Right atrium auricular region (tissue), 2 donors: ENCODE measurements at regions not wholly inside any gene's neighbourhood (a gene's known extent, or its start where the extent isn't known, plus 50 kb on each side); places are given as distances from the start of the nearest gene placed in this dataset.

Source experiments
- DNase-seq: peaks from one replicate; pipeline ENCODE4 v3.0.0-alpha.2; 2019; ENCODE audit warnings: low spot score
- H3K27ac ChIP-seq, 2 donors: fragments of 200-600 bp; sonication (generic); 1 replicate in 1 of 2; 2 replicates in 1 of 2; pipeline ENCODE4 v1.5.1; 2016 to 2019
- H3K27me3 ChIP-seq, 2 donors: fragments of 200-600 bp; sonication (generic); one replicate each; pipeline versions ENCODE4 v1.5.1 to v1.6.0; 2017 to 2019
- H3K36me3 ChIP-seq: fragments of 200-600 bp; sonication (generic); one replicate; pipeline ENCODE4 v1.5.1; 2016
- H3K4me1 ChIP-seq, 2 donors: fragments of 200-600 bp; sonication (generic); one replicate each; pipeline versions ENCODE4 v1.5.1 to v1.6.0; 2017 to 2019
- H3K4me3 ChIP-seq, 2 donors: fragments of 200-600 bp; sonication (generic); 1 replicate in 1 of 2; 2 replicates in 1 of 2; pipeline ENCODE4 v1.5.1; 2017 to 2019; ENCODE audit warnings: mild to moderate bottlenecking in 1 of 2, moderate library complexity in 1 of 2
- H3K9me3 ChIP-seq, 2 donors: fragments of 200-600 bp; sonication (generic); one replicate each; pipeline ENCODE4 v1.5.1; 2019
- CTCF ChIP-seq, 2 donors: fragments of 200-600 bp; sonication (generic); IDR thresholded peaks; one replicate each; pipeline ENCODE4 v1.5.1; 2019; ENCODE audit warnings: antibody characterized with exemption in 2 of 2

- Histone ChIP-seq H3K4me3 (no peak overlapping the region), H3K4me1 (no peaks in the 10 kb centered on the region), H3K36me3 (no peaks in the 10 kb centered on the region), H3K27ac (no peak overlapping the region), H3K27me3 (no peaks in the 10 kb centered on the region), H3K9me3 (no peaks in the 10 kb centered on the region)
- DNase-seq: no peak
- no peak for TF ChIP-seq CTCF (IDR thresholded peaks at IDR 0.05)
Measured at GRCh38 chr3:154480033-154480432, 50.0 kb upstream of the GPR149 start.
